Natural killer cell (primary cell): ENCODE measurements at regions not wholly inside any gene's neighbourhood (a gene's known extent, or its start where the extent isn't known, plus 50 kb on each side); places are given as distances from the start of the nearest gene placed in this dataset.

Experiments
- ATAC-seq, 3 donors: fragments of 150-1000 bp in 2 of 3; fragments of 200-7000 bp in 1 of 3; cut with Tn5 transposase; 1 replicate in 1 of 3; 2 replicates in 2 of 3; pipeline ENCODE4 v1.10.0; 2021; ENCODE audit warnings: mild to moderate bottlenecking in 2 of 3, moderate library complexity in 2 of 3
- DNase-seq, 2 donors: peaks; one replicate each; pipeline versions ENCODE4 v3.0.0 to v3.0.0-alpha.2; 2013 to 2021; ENCODE audit warnings: mixed read lengths in 1 of 2
- H3K27ac ChIP-seq: one replicate; pipeline ENCODE4 v1.5.1; 2013; ENCODE audit warnings: mild to moderate bottlenecking, low read length
- H3K27me3 ChIP-seq: one replicate; pipeline ENCODE4 v1.6.1; 2013; ENCODE audit warnings: low read length; ENCODE audit not compliant: control insufficient read depth, insufficient read depth
- H3K36me3 ChIP-seq: one replicate; pipeline ENCODE4 v1.6.1; 2013; ENCODE audit warnings: low read length; ENCODE audit not compliant: control insufficient read depth, insufficient read depth
- H3K4me1 ChIP-seq: one replicate; pipeline ENCODE4 v1.6.1; 2013; ENCODE audit warnings: low read length; ENCODE audit not compliant: control insufficient read depth, insufficient read depth
- H3K4me3 ChIP-seq: one replicate; pipeline ENCODE4 v1.5.1; 2013; ENCODE audit warnings: low read length
- H3K9me3 ChIP-seq: one replicate; pipeline ENCODE4 v1.6.1; 2013; ENCODE audit warnings: low read length; ENCODE audit not compliant: control insufficient read depth, insufficient read depth
- H3K27ac Mint-ChIP-seq, 2 donors: one replicate each; pipeline ENCODE4 v1.8.0; 2022; ENCODE audit warnings: mild to moderate bottlenecking in 2 of 2, mixed read lengths in 2 of 2, moderate library complexity in 1 of 2
- H3K27me3 Mint-ChIP-seq, 2 donors: one replicate each; pipeline ENCODE4 v1.8.0; 2022; ENCODE audit warnings: low read depth in 2 of 2, mixed read lengths in 2 of 2
- H3K36me3 Mint-ChIP-seq: one replicate; pipeline ENCODE4 v1.8.0; 2022; ENCODE audit warnings: mixed read lengths
- H3K4me1 Mint-ChIP-seq, 2 donors: one replicate each; pipeline ENCODE4 v1.8.0; 2022; ENCODE audit warnings: mixed read lengths in 2 of 2
- H3K4me3 Mint-ChIP-seq: one replicate; pipeline ENCODE4 v1.8.0; 2022; ENCODE audit warnings: mild to moderate bottlenecking, moderate library complexity, mixed read lengths
- H3K9me3 Mint-ChIP-seq, 2 donors: one replicate each; pipeline ENCODE4 v1.8.0; 2022; ENCODE audit warnings: mixed read lengths in 2 of 2
- CTCF ChIP-seq: fragments of 200-600 bp; IDR thresholded peaks from one replicate; pipeline ENCODE4 v1.8.0; 2022; ENCODE audit warnings: antibody characterized with exemption
- WGBS: methylation state at CpG from one replicate; pipeline ENCODE4 v1.1.7; 2013; ENCODE audit warnings: missing lambda C conversion rate; ENCODE audit not compliant: insufficient coverage; 5-methylcytosine and 5-hydroxymethylcytosine counted together
- intact Hi-C: fragments of 100-400 bp; cut with micrococcal nuclease; formaldehyde crosslinking; loops from one replicate; pipeline ENCODE4 v1.14.2; 2022

GRCh38 chr9:2263111-2263510 lies 248.0 kb downstream of the SMARCA2 start:
- Histone ChIP-seq H3K4me3 (no peak overlapping the region), H3K36me3 (no peaks in the 10 kb centered on the region), H3K9me3 (no peaks in the 10 kb centered on the region), H3K27me3 (no peaks in the 10 kb centered on the region), H3K27ac (no peak overlapping the region), H3K4me1 (no peaks in the 10 kb centered on the region)
- intact Hi-C loops: no loop called here
- no peak overlapping the region for H3K4me3 Mint-ChIP-seq
- peaks cover 0 to 7% of the 10 kb centered on the region in 2 donors for H3K4me1 Mint-ChIP-seq
- ATAC-seq (no peak), DNase-seq (no peak)
- WGBS: 85% methylated on average over 1 of the region's 1 CpG
- H3K27me3 Mint-ChIP-seq: peaks cover 8 to 27% of the 10 kb centered on the region in 2 donors
- TF ChIP-seq CTCF: no peak
- no peaks in the 10 kb centered on the region for H3K36me3 Mint-ChIP-seq
- H3K9me3 Mint-ChIP-seq: no peaks in the 10 kb centered on the region
- no peak overlapping the region for H3K27ac Mint-ChIP-seq

GRCh38 chr9:2263665-2264064 lies 248.5 kb downstream of the SMARCA2 start:
- Histone ChIP-seq H3K27ac (no peak overlapping the region), H3K27me3 (no peaks in the 10 kb centered on the region), H3K4me3 (no peak overlapping the region), H3K9me3 (no peaks in the 10 kb centered on the region), H3K4me1 (no peaks in the 10 kb centered on the region), H3K36me3 (no peaks in the 10 kb centered on the region)
- no peak for ATAC-seq
- DNase-seq: no peak
- Mint-ChIP-seq H3K9me3 (no peaks in the 10 kb centered on the region), H3K36me3 (no peaks in the 10 kb centered on the region), H3K4me1 (peaks cover 0 to 7% of the 10 kb centered on the region in 2 donors), H3K27me3 (peaks cover 8 to 30% of the 10 kb centered on the region in 2 donors), H3K4me3 (no peak overlapping the region), H3K27ac (no peak overlapping the region)
- intact Hi-C loops: no loop called here
- TF ChIP-seq CTCF: no peak
- 0% methylated on average over 2 of the region's 3 CpGs for WGBS

- H3K4me3 ChIP-seq: no peak overlapping the region
- no peak for DNase-seq
- no peaks in the 10 kb centered on the region for H3K36me3 ChIP-seq
- no peak overlapping the region for H3K27ac Mint-ChIP-seq
- H3K9me3 ChIP-seq: no peaks in the 10 kb centered on the region
- no peaks in the 10 kb centered on the region for H3K36me3 Mint-ChIP-seq
- ATAC-seq: no peak
- no peaks in the 10 kb centered on the region for H3K4me1 ChIP-seq
- H3K27me3 ChIP-seq: no peaks in the 10 kb centered on the region
- intact Hi-C loops: no loop called here
- no peak for TF ChIP-seq CTCF
- no peak overlapping the region for H3K4me3 Mint-ChIP-seq
- H3K27ac ChIP-seq: no peak overlapping the region
- H3K27me3 Mint-ChIP-seq: peaks cover 8 to 30% of the 10 kb centered on the region in 2 donors
- WGBS: 86% methylated on average over 8 of the region's 8 CpGs
- no peaks in the 10 kb centered on the region for H3K9me3 Mint-ChIP-seq
- peaks cover 0 to 7% of the 10 kb centered on the region in 2 donors for H3K4me1 Mint-ChIP-seq
Observed at GRCh38 chr9:2264081-2264480, 248.9 kb downstream of the SMARCA2 start.

- no peak for DNase-seq
- Histone ChIP-seq H3K36me3 (no peaks in the 10 kb centered on the region), H3K27me3 (no peaks in the 10 kb centered on the region), H3K4me1 (peaks cover 3% of the 10 kb centered on the region), H3K4me3 (no peak overlapping the region), H3K27ac (no peak overlapping the region), H3K9me3 (no peaks in the 10 kb centered on the region)
- intact Hi-C loops: no loop called here
- no peak for TF ChIP-seq CTCF
- peaks cover 19 to 24% of the 10 kb centered on the region in 2 donors for H3K4me1 Mint-ChIP-seq
- no peaks in the 10 kb centered on the region for H3K36me3 Mint-ChIP-seq
- 81% methylated on average over 6 of the region's 7 CpGs for WGBS
- no peak overlapping the region for H3K4me3 Mint-ChIP-seq
- no peak for ATAC-seq
- H3K27me3 Mint-ChIP-seq: peaks cover 6 to 23% of the 10 kb centered on the region in 2 donors
- H3K27ac Mint-ChIP-seq: no peak overlapping the region
- H3K9me3 Mint-ChIP-seq: no peaks in the 10 kb centered on the region
Observed at GRCh38 chr9:2267181-2267745, 252.1 kb downstream of the SMARCA2 start.
